Heart left ventricle (tissue), 16 donors: ENCODE measurements at regions not wholly inside any gene's neighbourhood (a gene's known extent, or its start where the extent isn't known, plus 50 kb on each side); places are given as distances from the start of the nearest gene placed in this dataset.

Experiments used
- ATAC-seq, 4 donors: fragments of 200-7000 bp; cut with Tn5 transposase; one replicate each; pipeline ENCODE4 v1.9.1; 2020 to 2022; ENCODE audit warnings: moderate library complexity in 4 of 4, mild to moderate bottlenecking in 3 of 4, moderate number of reproducible peaks in 1 of 4
- DNase-seq, 5 donors: peaks; one replicate each; pipeline ENCODE4 v3.0.0-alpha.2; 2020
- H3K27ac ChIP-seq, 12 donors: fragments of 200-600 bp; sonication (generic) in 4 of 12; one replicate each; pipeline versions ENCODE4 v1.5.0 to v1.8.0; 2016 to 2022; ENCODE audit warnings: mild to moderate bottlenecking in 2 of 12
- H3K27me3 ChIP-seq, 9 donors: fragments of 200-600 bp; sonication (generic) in 2 of 9; one replicate each; pipeline versions ENCODE4 v1.5.1 to v1.8.0; 2016 to 2022; ENCODE audit warnings: mild to moderate bottlenecking in 3 of 9
- H3K36me3 ChIP-seq, 9 donors: fragments of 200-600 bp; sonication (generic) in 2 of 9; one replicate each; pipeline versions ENCODE4 v1.5.0 to v1.8.0; 2018 to 2022; ENCODE audit warnings: mild to moderate bottlenecking in 2 of 9
- H3K4me1 ChIP-seq, 12 donors: fragments of 200-600 bp; sonication (generic) in 4 of 12; one replicate each; pipeline versions ENCODE4 v1.5.0 to v1.8.0; 2016 to 2022; ENCODE audit warnings: mild to moderate bottlenecking in 3 of 12
- H3K4me3 ChIP-seq, 12 donors: fragments of 200-600 bp; sonication (generic) in 4 of 12; one replicate each; pipeline versions ENCODE4 v1.5.0 to v1.8.0; 2017 to 2022; ENCODE audit warnings: mild to moderate bottlenecking in 9 of 12, moderate library complexity in 4 of 12
- H3K9me3 ChIP-seq, 12 donors: fragments of 200-600 bp; sonication (generic) in 4 of 12; one replicate each; pipeline versions ENCODE4 v1.5.0 to v1.8.0; 2016 to 2022; ENCODE audit warnings: mild to moderate bottlenecking in 1 of 12
- POLR2A ChIP-seq, 2 donors: fragments of 450-650 bp; IDR thresholded peaks; one replicate each; pipeline ENCODE4 v1.6.1; 2017; ENCODE audit warnings: antibody characterized with exemption in 2 of 2, mild to moderate bottlenecking in 2 of 2, moderate library complexity in 2 of 2
- WGBS, 4 donors: extraction: QIAGEN DNeasy Blood & Tissue Kit in 2 of 4; methylation state at CpG; one replicate each; pipeline versions ENCODE4 v1.1.5 to v1.1.7; 2013 to 2018; 5-methylcytosine and 5-hydroxymethylcytosine counted together
- intact Hi-C, 10 donors: fragments of 100-400 bp; cut with DNase I; formaldehyde crosslinking; loops; one replicate each; pipeline versions ENCODE4 v1.11.1 to v1.14.2; 2022
- TF ChIP-seq, protein P1 (sequence below), 12 donors: fragments of 200-600 bp; sonication (generic) in 4 of 12; IDR thresholded peaks; one replicate each; pipeline versions ENCODE4 v1.5.0 to v1.8.0; 2018 to 2022; ENCODE audit warnings: antibody characterized with exemption in 12 of 12, mild to moderate bottlenecking in 5 of 12
- donor health status: ischemic (EF 13 %, LVEDD 7.1; RV severe dilation, severe dysfunction).
- donor health status: healthy with polysubstance abuse.
- donor health status: DM: no; HTN: yes; CAD: no.
- donor health status: DM: no; HTN: no; CAD: no.
- donor health status: ischemic (EF 25% LVEDD 6.9; RV normal size, moderate dysfunction).
- donor health status: ischemic (EF 25% LVEDD 5.7; RV mildly dilated, moderate dysfunction).
- donor health status: healthy.
- donor health status: DM: yes; HTN: yes; CAD: no.
- donor health status: ischemic (EF 35%, LVEDD 5.7; RV mildly dilated, moderate dysfunction).
- donor health status: nonischemic (EF 11% LVEDD 7.7; RV severe dilation, severe dysfunction).
- donor health status: DM: yes; HTN: yes; CAD: no.
- donor health status: PGD.
- donor health status: ischemic (EF 29% LVEDD 5.4; RV normal size, mild dysfunction).
- donor health status: nonischemic (EF 23%, LVEDD 6.1; RV moderate dilation, normal function).

DNA sequence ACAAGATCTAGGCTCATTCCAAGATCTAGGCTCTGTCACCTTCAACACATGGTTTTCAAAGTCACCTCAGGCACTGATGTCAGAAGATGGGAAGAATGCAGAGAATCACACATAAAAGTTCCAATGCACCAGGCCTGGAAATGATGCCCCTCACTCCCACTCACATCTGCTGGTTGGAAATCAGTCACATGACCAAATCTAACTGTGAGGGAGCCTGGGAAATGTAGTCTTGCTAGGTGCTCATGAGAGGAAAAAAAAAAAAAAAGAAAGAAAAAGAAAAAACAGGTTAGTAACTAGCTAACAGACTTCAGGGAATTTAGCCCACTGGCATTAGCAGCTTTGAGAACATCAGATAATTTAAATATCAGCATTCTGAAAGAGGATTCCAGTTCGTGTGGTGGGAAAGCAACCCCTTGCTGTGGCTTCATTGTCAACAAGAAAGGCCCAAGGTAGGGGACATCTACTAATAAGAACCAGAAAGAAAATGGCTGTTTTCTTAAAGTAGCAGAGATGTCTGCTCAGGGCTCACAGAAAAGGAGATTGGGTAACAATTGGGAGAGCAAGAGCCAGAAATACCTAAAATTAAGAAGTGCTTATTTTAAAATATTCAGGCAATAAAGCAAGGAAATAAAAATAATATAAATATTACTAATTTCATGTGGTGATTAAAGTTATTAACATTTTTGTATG is 614.3 kb downstream of the ACTL7B start:
- no peak for ATAC-seq
- intact Hi-C loops: no loop called here
- Histone ChIP-seq H3K27ac (no peak overlapping the region), H3K27me3 (no peaks in the 10 kb centered on the region), H3K36me3 (no peaks in the 10 kb centered on the region), H3K4me3 (no peak overlapping the region), H3K4me1 (no peaks in the 10 kb centered on the region), H3K9me3 (peaks cover 0 to 7% (median 0%) of the 10 kb centered on the region in 12 donors)
- no peak for DNase-seq
- TF ChIP-seq, protein P1, sequence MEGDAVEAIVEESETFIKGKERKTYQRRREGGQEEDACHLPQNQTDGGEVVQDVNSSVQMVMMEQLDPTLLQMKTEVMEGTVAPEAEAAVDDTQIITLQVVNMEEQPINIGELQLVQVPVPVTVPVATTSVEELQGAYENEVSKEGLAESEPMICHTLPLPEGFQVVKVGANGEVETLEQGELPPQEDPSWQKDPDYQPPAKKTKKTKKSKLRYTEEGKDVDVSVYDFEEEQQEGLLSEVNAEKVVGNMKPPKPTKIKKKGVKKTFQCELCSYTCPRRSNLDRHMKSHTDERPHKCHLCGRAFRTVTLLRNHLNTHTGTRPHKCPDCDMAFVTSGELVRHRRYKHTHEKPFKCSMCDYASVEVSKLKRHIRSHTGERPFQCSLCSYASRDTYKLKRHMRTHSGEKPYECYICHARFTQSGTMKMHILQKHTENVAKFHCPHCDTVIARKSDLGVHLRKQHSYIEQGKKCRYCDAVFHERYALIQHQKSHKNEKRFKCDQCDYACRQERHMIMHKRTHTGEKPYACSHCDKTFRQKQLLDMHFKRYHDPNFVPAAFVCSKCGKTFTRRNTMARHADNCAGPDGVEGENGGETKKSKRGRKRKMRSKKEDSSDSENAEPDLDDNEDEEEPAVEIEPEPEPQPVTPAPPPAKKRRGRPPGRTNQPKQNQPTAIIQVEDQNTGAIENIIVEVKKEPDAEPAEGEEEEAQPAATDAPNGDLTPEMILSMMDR (IDR thresholded peaks at IDR 0.05): no peak
- no peak for TF ChIP-seq POLR2A (IDR thresholded peaks at IDR 0.05)
- WGBS, 4 donors: 61 to 80% (median 73%) methylated on average over 1 of the region's 1 CpG

DNA sequence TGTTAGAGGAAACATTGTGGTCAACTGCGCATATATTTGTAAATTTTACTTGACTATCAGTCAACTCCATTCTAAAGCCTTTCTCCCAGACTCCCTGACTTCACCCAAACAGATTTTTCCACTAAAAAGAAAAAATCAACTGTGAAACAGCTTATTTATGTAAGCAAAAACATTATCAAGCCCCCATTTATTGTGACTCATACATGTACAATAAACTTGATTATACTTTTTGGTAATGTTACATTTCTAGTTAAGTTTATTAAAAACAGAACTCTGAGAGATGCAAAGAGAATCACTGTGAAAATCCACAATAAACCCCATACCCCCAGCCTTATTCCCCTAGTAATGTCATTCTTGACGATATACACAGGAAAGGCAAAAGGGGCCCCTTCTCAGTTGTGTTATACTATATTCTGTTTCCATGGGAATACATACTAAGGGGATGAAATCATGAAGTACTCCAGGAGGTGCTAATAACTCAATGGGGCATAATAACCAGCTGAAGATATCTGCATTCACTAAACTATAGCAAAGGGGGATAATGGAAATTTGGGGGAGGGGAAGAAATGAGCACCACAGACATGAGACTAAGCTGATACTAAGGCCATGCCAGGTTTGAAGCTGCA is 616.0 kb downstream of the ACTL7B start:
- ATAC-seq (no peak), DNase-seq (no peak)
- H3K27ac ChIP-seq: no peak overlapping the region
- WGBS, 4 donors: 70 to 77% (median 75%) methylated on average over 2 of the region's 2 CpGs
- peaks cover 0 to 8% (median 0%) of the 10 kb centered on the region in 12 donors for H3K9me3 ChIP-seq
- H3K4me3 ChIP-seq: no peak overlapping the region
- H3K27me3 ChIP-seq: no peaks in the 10 kb centered on the region
- TF ChIP-seq, protein P1 (IDR thresholded peaks at IDR 0.05): no peak
- TF ChIP-seq POLR2A (IDR thresholded peaks at IDR 0.05): no peak
- H3K4me1 ChIP-seq: no peaks in the 10 kb centered on the region
- intact Hi-C loops: no loop called here
- no peaks in the 10 kb centered on the region for H3K36me3 ChIP-seq

DNA sequence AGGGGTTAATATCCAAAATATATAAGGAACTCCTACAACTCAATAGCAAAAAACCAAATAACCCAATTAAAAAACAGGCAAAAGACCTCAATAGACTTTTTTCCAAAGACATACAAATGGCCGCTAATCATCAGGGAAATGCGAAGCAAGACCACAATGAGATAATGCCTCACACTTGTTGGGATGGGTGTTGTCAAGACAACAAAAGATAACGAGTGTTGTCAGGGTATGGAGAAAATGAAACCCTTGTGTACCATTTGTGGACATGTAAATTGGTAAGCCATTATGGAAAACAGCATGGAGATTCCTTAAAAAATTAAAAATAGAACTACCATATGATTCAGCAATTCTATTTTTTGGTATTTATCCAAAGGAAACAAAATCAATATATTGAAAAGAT is 620.2 kb downstream of the ACTL7B start:
- Histone ChIP-seq H3K4me3 (no peak overlapping the region), H3K36me3 (no peaks in the 10 kb centered on the region), H3K27me3 (no peaks in the 10 kb centered on the region), H3K27ac (no peak overlapping the region), H3K4me1 (no peaks in the 10 kb centered on the region), H3K9me3 (peaks cover 0 to 8% (median 0%) of the 10 kb centered on the region in 12 donors)
- no peak for TF ChIP-seq POLR2A (IDR thresholded peaks at IDR 0.05)
- TF ChIP-seq, protein P1 (IDR thresholded peaks at IDR 0.05): no peak
- 69 to 81% (median 73%) methylated on average over 3 of the region's 3 CpGs for WGBS, 4 donors
- intact Hi-C loops: no loop called here
- ATAC-seq (no peak), DNase-seq (no peak)

DNA sequence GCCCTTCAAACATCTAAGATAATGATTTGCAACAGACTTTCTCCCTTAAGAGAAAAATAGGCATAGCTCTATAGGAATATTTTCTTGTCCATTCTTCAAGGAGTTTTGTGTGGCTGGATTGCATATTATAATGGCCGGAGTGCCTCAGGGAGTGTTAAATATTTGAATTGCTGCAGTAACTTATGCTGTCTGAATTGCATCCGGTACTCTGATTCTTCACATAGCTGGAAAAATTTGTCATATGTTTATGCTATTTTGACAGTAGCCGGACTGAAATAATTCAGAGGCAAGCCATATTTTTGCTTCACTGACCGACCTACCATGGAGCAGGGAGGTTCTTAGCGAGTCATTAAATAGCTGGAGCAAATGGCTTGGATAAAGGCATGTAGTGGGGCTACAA is 621.0 kb downstream of the ACTL7B start:
- Histone ChIP-seq H3K27me3 (no peaks in the 10 kb centered on the region), H3K4me3 (no peak overlapping the region), H3K9me3 (peaks cover 0 to 8% (median 0%) of the 10 kb centered on the region in 12 donors), H3K4me1 (no peaks in the 10 kb centered on the region), H3K27ac (no peak overlapping the region), H3K36me3 (no peaks in the 10 kb centered on the region)
- intact Hi-C loops: no loop called here
- WGBS, 4 donors: 68 to 81% (median 76%) methylated on average over 5 of the region's 5 CpGs
- no peak for DNase-seq
- no peak for ATAC-seq
- TF ChIP-seq, protein P1 (IDR thresholded peaks at IDR 0.05): no peak
- no peak for TF ChIP-seq POLR2A (IDR thresholded peaks at IDR 0.05)
